HG03097 (cell line): ENCODE measurements at regions not wholly inside any gene's neighbourhood (a gene's known extent, or its start where the extent isn't known, plus 50 kb on each side); places are given as distances from the start of the nearest gene placed in this dataset.
"Not testable (repeated sequence)": the region's sequence is repeated elsewhere in the genome, so short reads cannot be mapped to it uniquely, and the experiment has no call there.

Experiments used
- ATAC-seq: cut with Tn5 transposase; IDR thresholded peaks from one replicate; pipeline ENCODE4 v1.9.1; 2021; ENCODE audit not compliant: unreplicated experiment, low FRiP score

DNA sequence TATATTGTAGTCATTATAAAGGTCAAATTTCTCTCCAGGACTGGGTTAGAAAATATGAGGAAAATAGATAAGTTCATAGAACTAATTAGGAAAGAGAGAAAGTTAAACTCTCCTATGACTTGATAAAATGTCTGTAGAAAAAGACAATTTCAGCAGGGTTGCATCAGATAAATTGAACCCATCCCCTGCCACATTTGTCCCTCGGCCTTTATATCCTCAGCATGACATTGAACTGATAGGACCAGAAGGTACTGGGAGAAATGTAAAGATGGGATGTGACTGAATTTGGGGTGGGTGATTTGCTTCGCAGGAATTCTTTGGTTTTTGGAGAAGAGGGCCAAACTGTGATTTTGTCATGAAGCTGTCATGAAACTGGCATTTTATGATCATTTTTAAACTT is 68.1 kb upstream of the KIF2A start:
- not testable (repeated sequence) for ATAC-seq

DNA sequence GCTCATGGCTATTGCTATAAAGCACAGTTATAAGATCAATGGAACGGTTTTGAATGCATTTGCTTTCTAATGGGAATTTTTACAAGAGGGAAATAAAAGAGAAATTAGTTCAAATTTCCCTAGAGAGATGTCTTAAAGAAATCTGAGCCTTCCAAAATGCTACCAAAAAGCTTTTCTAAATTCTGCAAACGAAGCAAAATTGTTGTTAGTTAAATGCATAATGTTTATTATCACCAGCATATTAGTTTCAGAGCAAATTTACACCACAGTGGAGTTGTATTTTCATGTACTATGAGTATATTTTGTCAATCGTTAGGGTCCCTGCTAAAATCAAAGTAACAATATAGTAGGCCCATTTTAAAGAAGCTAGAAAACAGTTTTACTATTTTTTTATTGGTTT is 67.4 kb upstream of the KIF2A start:
- not testable (repeated sequence) for ATAC-seq

DNA sequence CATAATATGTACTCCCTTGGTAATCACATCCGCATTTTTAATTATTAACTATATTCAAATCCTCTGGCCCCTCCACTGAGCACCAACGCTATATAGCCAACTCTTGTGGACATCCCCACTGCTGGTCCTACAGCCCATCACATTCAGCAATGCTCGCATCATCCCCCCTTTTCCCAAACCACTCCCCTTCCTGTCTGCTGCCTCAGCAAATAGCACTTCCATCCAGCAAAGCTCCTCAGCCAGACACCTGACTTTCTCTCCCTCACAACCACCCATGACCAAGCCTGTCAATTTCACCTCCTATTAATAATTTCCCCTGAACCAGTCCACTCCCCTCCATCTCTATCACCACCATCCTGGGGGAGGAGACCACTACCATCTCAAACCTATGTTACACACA is 65.5 kb upstream of the KIF2A start:
- not testable (repeated sequence) for ATAC-seq

DNA sequence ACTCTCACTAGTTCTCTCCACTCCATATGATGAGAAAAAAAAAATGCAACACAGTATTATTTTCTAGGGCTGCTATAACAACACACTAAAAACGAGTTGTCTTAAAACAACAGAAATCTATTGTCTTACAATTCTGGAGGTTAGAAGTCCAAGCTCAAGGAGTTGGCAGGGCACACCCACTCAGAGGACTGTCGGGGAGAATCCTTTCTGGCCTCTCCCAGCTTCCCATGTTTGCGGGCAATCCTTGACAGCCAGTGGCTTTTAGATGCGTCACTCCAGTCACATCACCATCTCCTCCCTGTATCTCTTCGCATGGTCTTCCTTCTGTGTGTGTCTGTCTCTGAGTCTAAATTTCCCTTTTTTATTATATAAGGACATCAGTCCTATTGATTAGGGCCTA is 64.0 kb upstream of the KIF2A start:
- ATAC-seq, result not testable (repeated sequence)

DNA sequence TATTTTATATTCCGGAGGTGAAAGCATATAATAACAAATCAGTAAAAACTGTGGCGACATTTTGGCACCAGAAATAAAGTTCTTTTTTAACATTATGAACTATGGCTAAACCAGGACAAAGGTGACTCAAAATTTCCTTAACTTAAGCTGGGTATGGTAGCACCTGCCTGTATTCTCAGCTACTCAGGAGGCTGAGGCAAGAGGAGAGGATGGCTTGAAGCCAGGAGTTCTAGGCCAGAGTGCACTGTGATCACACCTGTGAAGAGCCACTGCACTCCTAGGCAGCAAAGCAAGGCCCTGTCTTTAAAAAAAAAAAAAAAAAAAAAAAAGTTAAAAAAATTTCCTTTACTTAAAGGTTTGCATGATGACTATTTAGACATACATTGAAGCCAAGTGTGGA is 63.0 kb upstream of the KIF2A start:
- ATAC-seq, result not testable (repeated sequence)

DNA sequence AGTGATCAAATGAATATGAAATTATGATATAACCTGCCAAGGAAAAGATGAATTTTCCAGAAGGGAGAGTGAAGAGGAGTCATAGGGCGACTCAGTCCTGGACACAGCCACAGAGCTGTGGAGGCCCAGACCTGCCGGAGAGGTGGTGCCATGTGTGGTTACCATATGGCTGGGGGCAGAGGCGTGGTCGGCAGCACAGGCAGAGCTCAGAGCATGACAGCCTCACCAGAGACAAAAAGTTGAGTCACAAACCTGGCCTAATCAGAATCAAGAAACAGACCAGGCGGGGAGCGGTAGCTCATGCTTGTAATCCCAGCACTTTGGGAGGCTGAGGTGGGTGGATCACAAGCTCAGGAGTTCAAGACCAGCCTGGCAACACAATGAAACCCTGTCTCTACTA is 57.8 kb upstream of the KIF2A start:
- ATAC-seq, result not testable (repeated sequence)

DNA sequence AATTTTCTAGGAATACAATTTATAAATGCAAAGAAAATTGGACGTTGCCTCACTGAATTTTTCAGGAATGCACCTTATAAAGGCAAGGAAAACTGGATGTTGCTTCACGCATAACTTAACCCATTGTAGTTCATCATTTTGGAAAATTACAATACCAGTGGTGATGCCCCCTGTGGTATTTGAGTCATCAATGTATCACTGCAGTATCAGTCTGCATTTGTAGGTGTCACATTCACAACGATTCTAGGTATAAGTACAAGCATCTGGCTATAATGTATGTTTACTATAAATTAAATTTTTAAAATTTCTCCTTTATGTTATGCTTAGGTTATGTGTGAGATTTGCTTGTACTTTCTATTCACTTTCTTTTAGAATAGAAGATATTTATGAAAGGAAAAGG is 55.9 kb upstream of the KIF2A start:
- ATAC-seq, result not testable (repeated sequence)

DNA sequence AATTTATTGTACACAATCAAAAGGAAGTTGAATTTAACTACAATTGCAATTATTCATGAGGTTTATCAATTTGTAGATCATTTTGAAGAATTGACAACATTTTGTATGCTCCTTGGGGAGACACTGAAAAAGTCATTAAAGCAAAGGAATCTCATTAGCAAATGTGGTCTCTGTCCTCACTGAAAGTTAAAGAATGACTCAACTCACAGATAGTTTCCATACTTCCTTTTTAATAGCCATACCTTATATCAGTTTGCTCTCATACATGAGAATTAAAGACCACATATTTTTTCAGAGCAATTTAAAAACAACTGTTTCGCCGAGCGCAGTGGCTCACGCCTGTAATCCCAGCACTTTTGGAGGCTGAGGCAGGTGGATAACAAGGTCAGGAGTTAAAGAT is 55.1 kb upstream of the KIF2A start:
- ATAC-seq, result not testable (repeated sequence)

DNA sequence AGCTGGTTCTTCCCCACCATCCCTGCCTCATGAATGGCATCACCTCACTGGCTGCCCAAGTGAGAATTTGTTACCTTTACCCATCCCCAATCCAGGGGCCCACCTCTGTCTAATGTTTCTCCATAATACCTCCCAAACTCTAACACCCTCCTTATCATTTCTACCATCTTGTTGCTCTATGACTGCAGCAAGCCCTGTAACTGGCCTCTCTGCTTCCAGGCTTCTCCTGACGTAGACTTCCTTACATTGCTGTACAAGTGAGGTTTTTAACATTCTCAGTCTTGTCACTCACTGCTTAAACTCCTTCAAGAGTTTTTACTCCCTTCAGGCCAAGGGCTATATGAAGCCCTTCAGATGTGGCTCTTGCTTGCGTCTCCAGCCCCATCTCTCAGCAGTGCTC is 53.5 kb upstream of the KIF2A start:
- ATAC-seq, result not testable (repeated sequence)

DNA sequence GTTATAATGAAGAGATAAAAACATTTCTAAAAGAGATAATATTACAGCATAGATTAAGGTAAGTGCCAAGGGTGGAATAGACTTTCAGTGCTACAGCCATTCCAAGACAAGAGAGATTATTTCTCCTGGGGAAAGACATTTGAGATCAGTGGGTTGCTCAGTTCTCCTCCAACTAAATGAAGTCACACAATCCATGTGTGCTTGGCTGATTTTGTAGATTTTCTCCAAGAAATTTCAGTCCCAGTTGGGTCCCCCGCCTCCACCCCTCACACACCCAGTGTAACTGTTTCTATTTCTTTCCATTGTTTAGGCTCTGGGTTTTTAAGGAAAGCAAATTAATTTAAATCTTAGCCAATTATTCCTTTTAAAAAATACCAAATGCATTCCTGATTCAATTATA is 50.5 kb upstream of the KIF2A start:
- ATAC-seq, result not testable (repeated sequence)

DNA sequence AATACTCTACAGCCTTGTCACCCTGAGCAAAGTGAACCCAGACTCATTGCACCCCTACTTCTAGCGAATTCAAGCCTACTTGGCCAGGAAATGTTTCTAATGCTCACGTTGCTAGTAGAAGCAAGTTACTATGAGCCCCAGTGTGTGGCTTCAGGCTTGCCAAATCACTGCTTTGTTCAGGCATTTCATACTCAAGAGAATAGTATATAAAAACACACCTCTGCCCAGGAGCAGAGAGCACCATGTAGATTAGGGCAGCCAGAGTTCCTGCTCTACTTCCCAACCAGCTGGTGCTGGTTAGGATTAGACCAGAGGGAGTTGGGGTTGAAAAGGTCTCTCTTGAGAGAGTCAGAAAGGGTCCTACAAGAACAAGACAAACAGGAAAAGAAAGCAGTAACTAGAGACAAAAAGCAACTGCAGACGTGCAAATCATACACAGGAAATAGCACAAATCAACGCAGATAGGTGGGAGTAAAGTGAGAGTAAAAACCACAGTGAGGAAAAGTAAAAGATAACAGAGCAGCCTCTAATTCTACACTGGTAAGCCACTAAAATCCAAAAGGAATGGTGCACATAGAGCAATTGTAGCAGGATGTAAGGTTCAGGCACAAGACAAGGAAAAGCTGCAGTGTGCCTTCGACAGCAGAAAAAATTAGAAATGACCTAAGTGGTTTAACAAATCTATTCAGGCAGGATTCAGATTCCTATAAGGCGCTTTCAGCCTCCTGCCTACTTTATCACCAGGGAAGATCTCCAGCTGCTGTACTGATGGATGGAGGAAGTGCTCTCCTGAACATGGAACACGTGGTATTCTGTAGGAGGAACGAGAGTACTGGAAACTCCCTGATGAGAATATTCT is 49.6 kb upstream of the KIF2A start:
- peak; percentile 46 for ATAC-seq
